ENCODE measurements at regions not wholly inside any gene's neighbourhood (a gene's known extent, or its start where the extent isn't known, plus 50 kb on each side); places are given as distances from the start of the nearest gene placed in this dataset.
A peak's percentile ranks its signal among the peaks of the same experiment; 100 is the strongest.

- H3K4me3 Mint-ChIP-seq = no peak overlapping the region
Observed at GRCh38 chr20:58102744-58103516, 125.5 kb downstream of the ANKRD60 start.

GRCh38 chr20:58102261-58102660 is 126.2 kb downstream of the ANKRD60 start:
- Histone ChIP-seq H3K4me3 (ENCODE audit: low read length) (no peak overlapping the region), H3K9me3 (ENCODE audit: low read length) (no peaks in the 10 kb centered on the region), H3K36me3 (ENCODE audit: insufficient read depth, low read length) (no peaks in the 10 kb centered on the region), H3K4me1 (ENCODE audit: insufficient read depth, low read length) (no peaks in the 10 kb centered on the region), H3K27ac (ENCODE audit: low read depth, low read length) (no peak overlapping the region), H3K27me3 (ENCODE audit: insufficient read depth, low read length, poor library complexity, severe bottlenecking) (no peaks in the 10 kb centered on the region)
- no peak overlapping the region for H3K4me3 Mint-ChIP-seq
- ChIA-PET POLR2A (no interaction called here), CTCF (no interaction called here)
- peaks cover 10 to 36% of the 10 kb centered on the region in 2 donors for H3K27me3 Mint-ChIP-seq
- H3K36me3 Mint-ChIP-seq = peaks cover 0 to 3% (median 0%) of the 10 kb centered on the region in 3 donors
- no peaks in the 10 kb centered on the region for H3K9me3 Mint-ChIP-seq
- peak overlapping the region in 1 of 8 donors; percentile 68 for H3K27ac Mint-ChIP-seq
- no peak for DNase-seq
- H3K4me1 Mint-ChIP-seq = no peaks in the 10 kb centered on the region

More at GRCh38 chr20:58102744-58103516, 125.5 kb downstream of the ANKRD60 start:
- no peak for DNase-seq
- no peaks in the 10 kb centered on the region for H3K4me1 ChIP-seq (ENCODE audit: insufficient read depth, low read length)
- H3K36me3 Mint-ChIP-seq = peaks cover 0 to 4% (median 0%) of the 10 kb centered on the region in 3 donors
- ChIA-PET POLR2A (no interaction called here), CTCF (no interaction called here)
- H3K9me3 Mint-ChIP-seq = no peaks in the 10 kb centered on the region
- no peaks in the 10 kb centered on the region for H3K36me3 ChIP-seq (ENCODE audit: insufficient read depth, low read length)
- H3K9me3 ChIP-seq (ENCODE audit: low read length) = no peaks in the 10 kb centered on the region
- no peak overlapping the region for H3K4me3 ChIP-seq (ENCODE audit: low read length)
- H3K27ac ChIP-seq (ENCODE audit: low read depth, low read length) = no peak overlapping the region
- no peaks in the 10 kb centered on the region for H3K27me3 ChIP-seq (ENCODE audit: insufficient read depth, low read length, poor library complexity, severe bottlenecking)
- H3K4me1 Mint-ChIP-seq = no peaks in the 10 kb centered on the region
- no peak overlapping the region for H3K27ac Mint-ChIP-seq
- H3K27me3 Mint-ChIP-seq = peaks cover 11 to 30% of the 10 kb centered on the region in 2 donors

GRCh38 chr20:58100731-58101356 is 127.6 kb downstream of the ANKRD60 start:
- no peaks in the 10 kb centered on the region for H3K27me3 ChIP-seq (ENCODE audit: insufficient read depth, low read length, poor library complexity, severe bottlenecking)
- POLR2A ChIA-PET = no interaction called here
- CTCF ChIA-PET = interaction anchor here (1.1 kb wide), 1 partner anchor 14 kb away, joined by 3 read pairs; no protein-coding TSS in a partner anchor
- Mint-ChIP-seq H3K27me3 (peaks cover 10 to 40% of the 10 kb centered on the region in 2 donors), H3K4me1 (no peaks in the 10 kb centered on the region), H3K36me3 (no peaks in the 10 kb centered on the region), H3K4me3 (no peak overlapping the region), H3K27ac (no peak overlapping the region), H3K9me3 (no peaks in the 10 kb centered on the region)
- no peaks in the 10 kb centered on the region for H3K36me3 ChIP-seq (ENCODE audit: insufficient read depth, low read length)
- H3K27ac ChIP-seq (ENCODE audit: low read depth, low read length) = no peak overlapping the region
- H3K4me3 ChIP-seq (ENCODE audit: low read length) = no peak overlapping the region
- H3K4me1 ChIP-seq (ENCODE audit: insufficient read depth, low read length) = no peaks in the 10 kb centered on the region
- no peak for DNase-seq
- no peaks in the 10 kb centered on the region for H3K9me3 ChIP-seq (ENCODE audit: low read length)

GRCh38 chr20:58099956-58100730 is 128.3 kb downstream of the ANKRD60 start:
- H3K4me3 ChIP-seq (ENCODE audit: low read length) = no peak overlapping the region
- no peaks in the 10 kb centered on the region for H3K36me3 Mint-ChIP-seq

GRCh38 chr20:58099291-58099935 is 129.0 kb downstream of the ANKRD60 start:
- Histone ChIP-seq H3K4me3 (ENCODE audit: low read length) (no peak overlapping the region), H3K27me3 (ENCODE audit: insufficient read depth, low read length, poor library complexity, severe bottlenecking) (no peaks in the 10 kb centered on the region), H3K27ac (ENCODE audit: low read depth, low read length) (no peak overlapping the region), H3K4me1 (ENCODE audit: insufficient read depth, low read length) (no peaks in the 10 kb centered on the region), H3K9me3 (ENCODE audit: low read length) (no peaks in the 10 kb centered on the region), H3K36me3 (ENCODE audit: insufficient read depth, low read length) (no peaks in the 10 kb centered on the region)
- ChIA-PET CTCF (interaction anchor here (1.1 kb wide), 2 partner anchors 12 to 505 kb away, joined by 3 read pairs; no protein-coding TSS in a partner anchor), POLR2A (no interaction called here)
- Mint-ChIP-seq H3K4me1 (no peaks in the 10 kb centered on the region), H3K36me3 (no peaks in the 10 kb centered on the region), H3K9me3 (no peaks in the 10 kb centered on the region), H3K27ac (no peak overlapping the region), H3K27me3 (peaks cover 8 to 42% of the 10 kb centered on the region in 2 donors), H3K4me3 (no peak overlapping the region)
- no peak for DNase-seq

More at GRCh38 chr20:58099956-58100730, 128.3 kb downstream of the ANKRD60 start:
- Mint-ChIP-seq H3K27ac (no peak overlapping the region), H3K4me1 (no peaks in the 10 kb centered on the region), H3K9me3 (no peaks in the 10 kb centered on the region), H3K27me3 (peaks cover 8 to 40% of the 10 kb centered on the region in 2 donors), H3K4me3 (no peak overlapping the region)
- ChIA-PET POLR2A (no interaction called here), CTCF (interaction anchor here (1.1 kb wide), 2 partner anchors 13 to 506 kb away, joined by 3 read pairs; no protein-coding TSS in a partner anchor)
- Histone ChIP-seq H3K36me3 (ENCODE audit: insufficient read depth, low read length) (no peaks in the 10 kb centered on the region), H3K27ac (ENCODE audit: low read depth, low read length) (no peak overlapping the region), H3K27me3 (ENCODE audit: insufficient read depth, low read length, poor library complexity, severe bottlenecking) (no peaks in the 10 kb centered on the region), H3K9me3 (ENCODE audit: low read length) (no peaks in the 10 kb centered on the region), H3K4me1 (ENCODE audit: insufficient read depth, low read length) (no peaks in the 10 kb centered on the region)
- DNase-seq = no peak

GRCh38 chr20:58098571-58098970 is 129.9 kb downstream of the ANKRD60 start:
- ChIA-PET POLR2A (no interaction called here), CTCF (no interaction called here)
- H3K4me1 Mint-ChIP-seq = no peaks in the 10 kb centered on the region
- H3K9me3 Mint-ChIP-seq = no peaks in the 10 kb centered on the region
- Histone ChIP-seq H3K4me3 (ENCODE audit: low read length) (no peak overlapping the region), H3K9me3 (ENCODE audit: low read length) (no peaks in the 10 kb centered on the region), H3K4me1 (ENCODE audit: insufficient read depth, low read length) (no peaks in the 10 kb centered on the region), H3K27ac (ENCODE audit: low read depth, low read length) (no peak overlapping the region), H3K36me3 (ENCODE audit: insufficient read depth, low read length) (no peaks in the 10 kb centered on the region), H3K27me3 (ENCODE audit: insufficient read depth, low read length, poor library complexity, severe bottlenecking) (no peaks in the 10 kb centered on the region)
- no peaks in the 10 kb centered on the region for H3K36me3 Mint-ChIP-seq
- H3K27me3 Mint-ChIP-seq = peaks cover 14 to 44% of the 10 kb centered on the region in 2 donors
- no peak for DNase-seq
- no peak overlapping the region for H3K4me3 Mint-ChIP-seq
- no peak overlapping the region for H3K27ac Mint-ChIP-seq

- H3K27me3 Mint-ChIP-seq = peaks cover 15 to 40% of the 10 kb centered on the region in 2 donors
- H3K9me3 Mint-ChIP-seq = no peaks in the 10 kb centered on the region
- ChIA-PET POLR2A (no interaction called here), CTCF (no interaction called here)
- Histone ChIP-seq H3K9me3 (ENCODE audit: low read length) (no peaks in the 10 kb centered on the region), H3K27me3 (ENCODE audit: insufficient read depth, low read length, poor library complexity, severe bottlenecking) (no peaks in the 10 kb centered on the region), H3K27ac (ENCODE audit: low read depth, low read length) (no peak overlapping the region), H3K4me1 (ENCODE audit: insufficient read depth, low read length) (no peaks in the 10 kb centered on the region), H3K4me3 (ENCODE audit: low read length) (no peak overlapping the region), H3K36me3 (ENCODE audit: insufficient read depth, low read length) (no peaks in the 10 kb centered on the region)
- H3K4me3 Mint-ChIP-seq = no peak overlapping the region
- H3K27ac Mint-ChIP-seq = no peak overlapping the region
- no peaks in the 10 kb centered on the region for H3K36me3 Mint-ChIP-seq
- no peak for DNase-seq
- H3K4me1 Mint-ChIP-seq = no peaks in the 10 kb centered on the region
Observed at GRCh38 chr20:58097943-58098342, 130.5 kb downstream of the ANKRD60 start.
